Spleen (tissue), 11 donors: ENCODE measurements at regions not wholly inside any gene's neighbourhood (a gene's known extent, or its start where the extent isn't known, plus 50 kb on each side); places are given as distances from the start of the nearest gene placed in this dataset.

ENCODE experiments used
- DNase-seq: peaks from one replicate; pipeline ENCODE4 v3.0.0-alpha.2; 2020
- H3K27ac ChIP-seq, 8 donors: fragments of 200-600 bp; sonication (generic) in 7 of 8; 1 replicate in 4 of 8; 2 replicates in 4 of 8; pipeline versions ENCODE4 v1.5.0 to v1.8.0; 2016 to 2021; ENCODE audit warnings: inconsistent platforms in 4 of 8, mild to moderate bottlenecking in 4 of 8, moderate library complexity in 1 of 8
- H3K27me3 ChIP-seq, 7 donors: fragments of 200-600 bp; sonication (generic) in 6 of 7; replicated peaks in 1 of 7; 1 replicate in 4 of 7; 2 replicates in 3 of 7; pipeline versions ENCODE4 v1.5.0 to v1.8.0; 2016 to 2021; ENCODE audit warnings: inconsistent platforms in 3 of 7, mild to moderate bottlenecking in 1 of 7
- H3K36me3 ChIP-seq, 6 donors: fragments of 200-600 bp; sonication (generic) in 5 of 6; 1 replicate in 4 of 6; 2 replicates in 2 of 6; pipeline versions ENCODE4 v1.5.0 to v1.8.0; 2016 to 2021; ENCODE audit warnings: inconsistent platforms in 2 of 6
- H3K4me1 ChIP-seq, 6 donors: fragments of 200-600 bp; sonication (generic) in 5 of 6; 1 replicate in 3 of 6; 2 replicates in 3 of 6; pipeline versions ENCODE4 v1.5.0 to v1.8.0; 2016 to 2021; ENCODE audit warnings: inconsistent platforms in 3 of 6
- H3K4me3 ChIP-seq, 8 donors: fragments of 200-600 bp; sonication (generic) in 7 of 8; 1 replicate in 4 of 8; 2 replicates in 4 of 8; pipeline versions ENCODE4 v1.5.0 to v1.8.0; 2016 to 2021; ENCODE audit warnings: inconsistent platforms in 4 of 8, mild to moderate bottlenecking in 4 of 8, moderate library complexity in 2 of 8
- H3K9me3 ChIP-seq, 8 donors: fragments of 200-600 bp; sonication (generic) in 7 of 8; 1 replicate in 4 of 8; 2 replicates in 4 of 8; pipeline versions ENCODE4 v1.5.0 to v1.8.0; 2016 to 2021; ENCODE audit warnings: inconsistent platforms in 4 of 8
- POLR2A ChIP-seq, 3 donors: fragments of 450-650 bp; IDR thresholded peaks; one replicate each; pipeline ENCODE4 v1.5.1; 2017; ENCODE audit warnings: antibody characterized with exemption in 3 of 3, mild to moderate bottlenecking in 1 of 3
- POLR2AphosphoS5 ChIP-seq, 3 donors: sonication (generic); formaldehyde crosslinking; IDR thresholded peaks; one replicate each; pipeline ENCODE4 v1.5.1; 2017; ENCODE audit warnings: antibody characterized with exemption in 3 of 3
- WGBS, 5 donors: extraction: QIAGEN DNeasy Blood & Tissue Kit in 3 of 5; methylation state at CpG; one replicate each; pipeline versions ENCODE4 v1.1.5 to v1.1.7; 2013 to 2018; 5-methylcytosine and 5-hydroxymethylcytosine counted together
- intact Hi-C: fragments of 100-400 bp; cut with DNase I; formaldehyde crosslinking; loops from one replicate; pipeline ENCODE4 v1.15.0; 2023; ENCODE audit warnings: low total_unique reads
- TF ChIP-seq, protein P1 (sequence below), 11 experiments: fragments of 200-600 bp in 7 of 11; fragments of 450-650 bp in 4 of 11; sonication (generic) in 4 of 11; IDR thresholded peaks in 8 of 11; conservative IDR thresholded peaks in 3 of 11; 1 replicate in 7 of 11; 2 replicates in 4 of 11; pipeline versions ENCODE4 v1.4.0 to v1.8.0; 2016 to 2021; ENCODE audit warnings: antibody characterized with exemption in 11 of 11, inconsistent platforms in 4 of 11, mild to moderate bottlenecking in 1 of 11
- donor health status: healthy with polysubstance abuse.
- donor health status: DM: no; HTN: no; CAD: no; lungs with moderate emphysema.
- donor health status: DM: no; HTN: no; CAD: no.
- donor health status: Bipolar disorder and iron deficiency.
- donor health status: healthy.
- donor health status: DM: no; HTN: no; CAD: no.
- donor health status: DM: yes; HTN: yes; CAD: no.

DNA sequence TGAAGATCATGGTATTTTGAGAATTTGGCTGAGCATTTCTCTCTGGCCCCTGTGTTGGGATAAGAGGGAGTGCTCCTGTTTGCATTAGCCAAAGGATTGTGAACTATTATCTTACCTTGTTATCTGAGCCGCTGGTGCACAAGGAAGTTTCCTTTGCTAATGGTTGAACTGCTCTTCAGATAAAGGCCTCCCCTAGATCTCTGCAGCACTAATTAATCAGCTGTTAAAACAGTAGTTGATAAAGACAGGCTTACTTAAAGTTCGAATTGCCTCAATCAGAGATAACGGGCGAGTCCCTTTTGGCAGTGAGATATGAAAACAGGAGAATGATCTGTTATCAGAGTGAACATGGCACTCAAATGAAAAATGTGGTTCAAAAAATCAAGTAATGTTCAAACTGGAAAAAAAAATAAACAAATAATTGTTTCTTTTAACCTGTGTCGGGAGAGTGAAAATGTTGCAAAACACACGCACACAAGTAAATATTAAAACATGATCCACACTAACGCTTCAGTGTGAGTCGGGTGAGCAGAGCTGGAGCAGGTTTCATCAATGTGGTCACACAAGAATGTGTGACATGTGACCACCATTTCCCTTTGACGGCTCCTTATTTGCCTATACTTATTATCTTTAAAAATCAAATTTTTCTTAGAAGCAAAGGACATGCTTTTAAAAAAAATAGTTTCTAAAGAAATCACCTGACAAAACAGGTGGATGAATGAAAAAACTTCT, 469.1 kb downstream of the SOX2 start:
- DNase-seq, result no peak

DNA sequence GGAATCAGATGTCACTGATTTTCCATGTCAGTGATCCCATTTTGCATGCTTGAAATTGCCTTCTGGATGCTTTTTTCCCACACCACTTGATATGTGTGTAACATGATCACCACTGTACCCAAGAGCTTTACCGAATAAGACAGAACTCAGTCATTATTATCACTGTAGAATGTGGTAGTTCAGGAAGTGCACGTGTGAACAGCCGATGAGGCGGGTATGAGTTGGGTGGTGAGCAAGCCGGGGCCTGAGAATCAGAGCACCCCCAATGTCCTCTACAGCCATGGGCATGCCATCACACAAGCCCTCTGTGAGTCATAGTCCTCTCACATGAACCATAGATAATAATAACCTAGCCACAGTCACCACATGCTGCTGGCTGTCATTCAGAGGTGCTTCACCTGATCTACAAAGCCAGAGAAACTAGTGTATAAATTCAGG, 470.8 kb downstream of the SOX2 start:
- Histone ChIP-seq H3K27ac (no peak overlapping the region), H3K27me3 (no peaks in the 10 kb centered on the region), H3K9me3 (peaks cover 0 to 4% (median 0%) of the 10 kb centered on the region in 8 donors), H3K4me1 (no peaks in the 10 kb centered on the region), H3K36me3 (no peaks in the 10 kb centered on the region), H3K4me3 (no peak overlapping the region)
- intact Hi-C loops, result no loop called here
- WGBS, 5 donors, result 89 to 93% (median 92%) methylated on average over 5 of the region's 5 CpGs
- DNase-seq, result no peak
- TF ChIP-seq POLR2AphosphoS5 (IDR thresholded peaks at IDR 0.05) (no peak), POLR2A (IDR thresholded peaks at IDR 0.05) (no peak)
- TF ChIP-seq, protein P1, sequence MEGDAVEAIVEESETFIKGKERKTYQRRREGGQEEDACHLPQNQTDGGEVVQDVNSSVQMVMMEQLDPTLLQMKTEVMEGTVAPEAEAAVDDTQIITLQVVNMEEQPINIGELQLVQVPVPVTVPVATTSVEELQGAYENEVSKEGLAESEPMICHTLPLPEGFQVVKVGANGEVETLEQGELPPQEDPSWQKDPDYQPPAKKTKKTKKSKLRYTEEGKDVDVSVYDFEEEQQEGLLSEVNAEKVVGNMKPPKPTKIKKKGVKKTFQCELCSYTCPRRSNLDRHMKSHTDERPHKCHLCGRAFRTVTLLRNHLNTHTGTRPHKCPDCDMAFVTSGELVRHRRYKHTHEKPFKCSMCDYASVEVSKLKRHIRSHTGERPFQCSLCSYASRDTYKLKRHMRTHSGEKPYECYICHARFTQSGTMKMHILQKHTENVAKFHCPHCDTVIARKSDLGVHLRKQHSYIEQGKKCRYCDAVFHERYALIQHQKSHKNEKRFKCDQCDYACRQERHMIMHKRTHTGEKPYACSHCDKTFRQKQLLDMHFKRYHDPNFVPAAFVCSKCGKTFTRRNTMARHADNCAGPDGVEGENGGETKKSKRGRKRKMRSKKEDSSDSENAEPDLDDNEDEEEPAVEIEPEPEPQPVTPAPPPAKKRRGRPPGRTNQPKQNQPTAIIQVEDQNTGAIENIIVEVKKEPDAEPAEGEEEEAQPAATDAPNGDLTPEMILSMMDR (IDR thresholded peaks at IDR 0.05 in 8 of 11, conservative IDR thresholded peaks at IDR 0.05 in 3 of 11), result no peak

More for the DNA sequence above, 469.1 kb downstream of the SOX2 start:
- Histone ChIP-seq H3K36me3 (no peaks in the 10 kb centered on the region), H3K4me3 (no peak overlapping the region), H3K9me3 (no peaks in the 10 kb centered on the region), H3K27me3 (no peaks in the 10 kb centered on the region), H3K4me1 (no peaks in the 10 kb centered on the region), H3K27ac (no peak overlapping the region)
- 55 to 63% (median 59%) methylated on average over 9 of the region's 9 CpGs for WGBS, 5 donors
- intact Hi-C loops, result no loop called here
- TF ChIP-seq POLR2A (IDR thresholded peaks at IDR 0.05) (no peak), POLR2AphosphoS5 (IDR thresholded peaks at IDR 0.05) (no peak)
- TF ChIP-seq, protein P1 (IDR thresholded peaks at IDR 0.05 in 8 of 11, conservative IDR thresholded peaks at IDR 0.05 in 3 of 11), result no peak

DNA sequence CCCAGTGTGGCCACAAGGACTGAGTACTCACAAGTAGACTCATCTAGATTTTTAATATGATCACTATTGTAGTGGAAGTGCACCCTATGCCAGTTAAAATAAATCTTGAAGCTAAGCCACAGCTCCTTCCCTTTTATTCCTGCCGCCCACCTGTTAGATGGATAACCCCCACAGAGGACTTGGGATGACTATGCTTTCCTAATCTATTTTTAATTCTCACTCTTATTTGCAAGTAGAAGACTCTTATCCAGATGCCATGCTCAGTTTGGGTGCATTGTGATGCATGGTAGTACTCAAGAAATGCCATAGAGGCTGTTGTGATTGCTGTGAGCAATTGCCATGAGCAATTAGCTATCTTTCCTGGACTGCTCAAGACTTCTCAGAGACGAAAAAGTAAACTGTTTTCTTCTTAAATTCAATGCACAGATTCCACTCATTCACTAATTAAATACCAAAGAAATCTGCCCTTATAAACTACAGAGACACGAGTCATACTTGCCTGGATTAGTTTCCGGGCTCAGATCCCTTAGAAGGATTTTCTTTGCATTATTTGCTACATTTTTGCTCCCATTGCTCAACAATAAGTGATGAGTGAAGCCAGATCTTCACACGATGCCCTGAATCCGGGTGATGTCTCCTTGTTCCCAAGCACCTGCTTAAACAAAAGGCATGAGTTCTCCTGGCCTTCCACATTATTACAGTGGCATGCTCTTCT, 472.1 kb downstream of the SOX2 start:
- WGBS, 5 donors, result 67 to 77% (median 75%) methylated on average over 6 of the region's 6 CpGs
- no peak for TF ChIP-seq POLR2A (IDR thresholded peaks at IDR 0.05)
- TF ChIP-seq, protein P1 (IDR thresholded peaks at IDR 0.05 in 8 of 11, conservative IDR thresholded peaks at IDR 0.05 in 3 of 11), result no peak
- TF ChIP-seq POLR2AphosphoS5 (IDR thresholded peaks at IDR 0.05), result no peak
- H3K27me3 ChIP-seq, result no peaks in the 10 kb centered on the region
- peaks cover 0 to 10% (median 0%) of the 10 kb centered on the region in 8 donors for H3K9me3 ChIP-seq
- DNase-seq, result no peak
- H3K36me3 ChIP-seq, result no peaks in the 10 kb centered on the region
- no peaks in the 10 kb centered on the region for H3K4me1 ChIP-seq
- no peak overlapping the region for H3K27ac ChIP-seq
- intact Hi-C loops, result no loop called here
- no peak overlapping the region for H3K4me3 ChIP-seq

DNA sequence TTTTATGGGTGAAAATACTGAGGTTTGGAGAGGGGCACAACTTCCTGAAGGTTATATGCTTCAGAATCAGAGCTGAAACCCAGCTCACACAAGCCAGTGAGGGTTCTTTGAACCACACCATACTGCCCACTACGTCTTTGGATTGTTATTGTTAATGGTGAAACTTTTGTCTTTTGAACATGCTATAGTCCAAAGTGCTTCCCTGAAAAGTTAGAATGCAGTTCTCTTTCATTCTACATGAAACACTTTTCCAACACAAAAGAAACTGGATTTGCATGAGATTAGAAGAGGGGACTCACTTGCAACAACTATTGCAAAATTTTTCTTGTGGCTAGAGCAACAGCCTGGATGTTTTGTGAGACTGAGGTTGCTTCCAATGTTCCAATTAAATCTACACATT, 473.6 kb downstream of the SOX2 start:
- Histone ChIP-seq H3K27ac (no peak overlapping the region), H3K36me3 (no peaks in the 10 kb centered on the region), H3K4me3 (no peak overlapping the region), H3K27me3 (no peaks in the 10 kb centered on the region), H3K9me3 (peaks cover 0 to 10% (median 0%) of the 10 kb centered on the region in 8 donors), H3K4me1 (no peaks in the 10 kb centered on the region)
- TF ChIP-seq, protein P1 (IDR thresholded peaks at IDR 0.05 in 8 of 11, conservative IDR thresholded peaks at IDR 0.05 in 3 of 11), result no peak
- TF ChIP-seq POLR2AphosphoS5 (IDR thresholded peaks at IDR 0.05) (no peak), POLR2A (IDR thresholded peaks at IDR 0.05) (no peak)
- 55 to 67% (median 63%) methylated on average over 1 of the region's 1 CpG for WGBS, 5 donors
- no peak for DNase-seq
- intact Hi-C loops, result no loop called here
